Activated gamma-delta T cell treated with anti-CD3 and anti-CD28 coated beads, Interleukin-2, amount 50 U/mL, for 16 hours (primary cell): ENCODE measurements at regions not wholly inside any gene's neighbourhood (a gene's known extent, or its start where the extent isn't known, plus 50 kb on each side); places are given as distances from the start of the nearest gene placed in this dataset.
"Not testable (repeated sequence)": the region's sequence is repeated elsewhere in the genome, so short reads cannot be mapped to it uniquely, and the experiment has no call there.

Experiments
- DNase-seq: peaks from one replicate; pipeline ENCODE4 v3.0.0-alpha.2; 2020; ENCODE audit warnings: low read depth

- not testable (repeated sequence) for DNase-seq
Measured at GRCh38 chr9:62798884-62799850, 1609.3 kb downstream of the SPATA31A7 start.

GRCh38 chr9:62799851-62800371 is 1610.1 kb downstream of the SPATA31A7 start:
- not testable (repeated sequence) for DNase-seq

GRCh38 chr9:62800451-62801371 is 1610.9 kb downstream of the SPATA31A7 start:
- not testable (repeated sequence) for DNase-seq

GRCh38 chr9:62801372-62801811 is 1611.6 kb downstream of the SPATA31A7 start:
- not testable (repeated sequence) for DNase-seq

GRCh38 chr9:62801961-62802718 is 1612.3 kb downstream of the SPATA31A7 start:
- DNase-seq = peak; percentile 71

GRCh38 chr9:62802719-62803079 is 1612.9 kb downstream of the SPATA31A7 start:
- DNase-seq = not testable (repeated sequence)

- not testable (repeated sequence) for DNase-seq
Measured at GRCh38 chr9:62803099-62803498, 1613.3 kb downstream of the SPATA31A7 start.

- not testable (repeated sequence) for DNase-seq
Measured at GRCh38 chr9:62804314-62804713, 1614.5 kb downstream of the SPATA31A7 start.

- not testable (repeated sequence) for DNase-seq
Measured at GRCh38 chr9:62807424-62807823, 1617.6 kb downstream of the SPATA31A7 start.

GRCh38 chr9:62808081-62808480 is 1618.2 kb downstream of the SPATA31A7 start:
- not testable (repeated sequence) for DNase-seq

- not testable (repeated sequence) for DNase-seq
Measured at GRCh38 chr9:62810318-62810717, 1620.5 kb downstream of the SPATA31A7 start.

- not testable (repeated sequence) for DNase-seq
Measured at GRCh38 chr9:62810811-62811315, 1621.0 kb downstream of the SPATA31A7 start.

- DNase-seq = not testable (repeated sequence)
Measured at GRCh38 chr9:62815436-62815835, 1625.6 kb downstream of the SPATA31A7 start.

GRCh38 chr9:62816331-62816730 is 1626.5 kb downstream of the SPATA31A7 start:
- not testable (repeated sequence) for DNase-seq

GRCh38 chr9:62817214-62817613 is 1627.4 kb downstream of the SPATA31A7 start:
- not testable (repeated sequence) for DNase-seq

- not testable (repeated sequence) for DNase-seq
Measured at GRCh38 chr9:62822185-62822584, 1632.3 kb downstream of the SPATA31A7 start.

GRCh38 chr9:62827957-62828907 is 1638.4 kb downstream of the SPATA31A7 start:
- DNase-seq = not testable (repeated sequence)

- not testable (repeated sequence) for DNase-seq
Measured at GRCh38 chr9:62830829-62831459, 1641.1 kb downstream of the SPATA31A7 start.
